ENCODE measurements at regions not wholly inside any gene's neighbourhood (a gene's known extent, or its start where the extent isn't known, plus 50 kb on each side); places are given as distances from the start of the nearest gene placed in this dataset.
"Not testable (repeated sequence)": the region's sequence is repeated elsewhere in the genome, so short reads cannot be mapped to it uniquely, and the experiment has no call there.

DNA sequence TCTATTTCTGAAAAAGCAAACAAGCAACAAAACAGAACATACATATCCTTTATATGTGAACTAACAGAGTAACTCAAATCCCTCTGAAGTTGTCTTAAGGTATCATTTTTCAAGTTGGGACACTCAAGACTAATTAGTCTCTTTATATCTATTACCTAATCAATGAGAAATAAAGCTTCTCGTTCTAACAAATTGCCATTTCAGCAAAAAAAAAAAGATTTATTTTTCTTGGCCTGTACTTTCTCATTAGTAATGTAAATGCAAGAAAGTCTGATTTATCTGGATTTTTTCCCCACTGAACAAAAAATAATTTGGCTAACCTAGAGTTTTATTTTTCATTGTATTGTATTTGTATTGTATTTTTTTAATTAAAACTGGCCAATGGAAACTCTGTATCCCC is 176.1 kb upstream of the NOL4 start:
- H3K4me3 ChIP-seq (ENCODE audit: low read depth, low read length) = no peak overlapping the region
- DNase-seq (ENCODE audit: low read depth) = no peak
- TF ChIP-seq, protein P1, sequence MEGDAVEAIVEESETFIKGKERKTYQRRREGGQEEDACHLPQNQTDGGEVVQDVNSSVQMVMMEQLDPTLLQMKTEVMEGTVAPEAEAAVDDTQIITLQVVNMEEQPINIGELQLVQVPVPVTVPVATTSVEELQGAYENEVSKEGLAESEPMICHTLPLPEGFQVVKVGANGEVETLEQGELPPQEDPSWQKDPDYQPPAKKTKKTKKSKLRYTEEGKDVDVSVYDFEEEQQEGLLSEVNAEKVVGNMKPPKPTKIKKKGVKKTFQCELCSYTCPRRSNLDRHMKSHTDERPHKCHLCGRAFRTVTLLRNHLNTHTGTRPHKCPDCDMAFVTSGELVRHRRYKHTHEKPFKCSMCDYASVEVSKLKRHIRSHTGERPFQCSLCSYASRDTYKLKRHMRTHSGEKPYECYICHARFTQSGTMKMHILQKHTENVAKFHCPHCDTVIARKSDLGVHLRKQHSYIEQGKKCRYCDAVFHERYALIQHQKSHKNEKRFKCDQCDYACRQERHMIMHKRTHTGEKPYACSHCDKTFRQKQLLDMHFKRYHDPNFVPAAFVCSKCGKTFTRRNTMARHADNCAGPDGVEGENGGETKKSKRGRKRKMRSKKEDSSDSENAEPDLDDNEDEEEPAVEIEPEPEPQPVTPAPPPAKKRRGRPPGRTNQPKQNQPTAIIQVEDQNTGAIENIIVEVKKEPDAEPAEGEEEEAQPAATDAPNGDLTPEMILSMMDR (IDR thresholded peaks at IDR 0.05; ENCODE audit: insufficient read depth, low read depth, low read length, missing control alignments) = no peak

DNA sequence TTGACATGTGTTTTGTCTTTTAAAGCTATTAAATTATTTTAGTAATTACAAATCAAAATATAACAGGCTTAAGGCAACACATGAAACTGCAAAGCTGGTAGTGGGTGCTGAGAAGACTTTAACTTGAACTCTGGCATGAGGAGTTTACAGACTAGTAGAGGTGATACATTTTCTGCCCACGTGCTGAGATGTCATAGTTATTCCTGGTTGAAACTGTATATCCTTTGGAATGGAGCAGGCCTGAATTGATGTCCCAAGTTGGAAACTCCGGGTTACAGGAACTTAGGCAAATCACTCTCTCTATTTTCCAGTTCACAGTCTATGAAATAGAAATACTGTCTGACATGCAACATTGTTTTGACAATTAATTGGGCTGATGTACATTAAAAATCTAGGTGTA is 177.1 kb upstream of the NOL4 start:
- TF ChIP-seq, protein P1 (IDR thresholded peaks at IDR 0.05; ENCODE audit: insufficient read depth, low read depth, low read length, missing control alignments) = no peak
- H3K4me3 ChIP-seq (ENCODE audit: low read depth, low read length) = no peak overlapping the region
- DNase-seq (ENCODE audit: low read depth) = no peak

DNA sequence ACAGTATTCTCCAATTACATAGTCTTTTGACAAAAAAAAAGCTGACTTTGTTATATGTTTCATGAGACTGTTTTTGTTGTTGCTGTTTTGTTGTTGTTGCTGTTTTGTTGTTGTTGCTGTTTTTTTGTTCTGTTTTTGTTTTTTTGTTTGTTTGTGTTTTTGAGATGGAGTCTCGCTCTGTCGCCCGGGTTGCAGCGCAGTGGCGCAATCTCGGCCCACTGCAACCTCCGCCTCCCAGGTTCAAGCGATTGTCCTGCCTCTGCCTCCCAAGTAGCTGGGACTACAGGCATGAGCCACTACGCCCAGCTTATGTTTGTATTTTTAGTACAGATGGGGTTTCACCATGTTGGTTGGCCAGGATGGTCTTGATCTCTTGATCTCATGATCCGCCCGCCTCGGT is 182.8 kb upstream of the NOL4 start:
- DNase-seq (ENCODE audit: low read depth); H3K4me3 ChIP-seq (ENCODE audit: low read depth, low read length): not testable (repeated sequence)

DNA sequence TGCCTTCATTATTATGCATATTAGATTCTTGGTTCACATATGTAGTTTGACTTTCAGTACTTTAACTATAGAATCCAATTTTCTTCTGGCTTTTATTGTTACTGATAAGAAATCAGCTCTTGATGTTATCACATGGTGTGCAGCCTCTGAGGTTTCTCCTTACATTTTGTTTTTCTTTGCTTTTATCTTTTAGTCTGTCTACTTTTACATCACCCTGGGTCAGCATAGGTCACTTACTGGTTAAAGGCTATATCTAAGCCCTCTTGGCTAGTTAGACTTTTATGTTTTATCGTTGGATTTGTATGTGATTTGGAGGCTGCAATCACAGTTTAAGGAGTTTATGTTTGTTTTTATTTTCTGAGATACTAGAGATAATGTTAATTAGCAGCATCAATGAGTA is 187.2 kb upstream of the NOL4 start:
- no peak for DNase-seq (ENCODE audit: low read depth)
- TF ChIP-seq, protein P1 (IDR thresholded peaks at IDR 0.05; ENCODE audit: insufficient read depth, low read depth, low read length, missing control alignments) = no peak
- no peak overlapping the region for H3K4me3 ChIP-seq (ENCODE audit: low read depth, low read length)

DNA sequence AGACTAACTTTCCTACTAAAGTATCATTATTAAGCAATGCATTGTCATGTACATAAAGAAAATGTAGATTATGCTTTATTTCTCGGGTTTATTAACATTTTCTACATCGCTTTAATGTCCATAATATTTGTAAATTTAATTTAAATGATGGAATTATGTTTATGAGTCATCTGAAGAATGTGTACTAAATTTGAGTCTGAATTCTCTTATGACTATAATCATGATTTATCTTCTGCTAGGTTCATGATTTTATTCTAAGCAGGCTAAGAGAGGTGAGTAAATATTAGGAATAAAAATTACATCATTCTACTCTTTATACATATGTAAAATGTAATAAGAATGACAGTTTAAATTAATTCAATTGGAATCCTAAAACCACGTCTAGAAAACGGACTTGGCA is 206.3 kb upstream of the NOL4 start:
- TF ChIP-seq, protein P1 (IDR thresholded peaks at IDR 0.05; ENCODE audit: insufficient read depth, low read depth, low read length, missing control alignments) = no peak
- DNase-seq (ENCODE audit: low read depth) = no peak
- no peak overlapping the region for H3K4me3 ChIP-seq (ENCODE audit: low read depth, low read length)

DNA sequence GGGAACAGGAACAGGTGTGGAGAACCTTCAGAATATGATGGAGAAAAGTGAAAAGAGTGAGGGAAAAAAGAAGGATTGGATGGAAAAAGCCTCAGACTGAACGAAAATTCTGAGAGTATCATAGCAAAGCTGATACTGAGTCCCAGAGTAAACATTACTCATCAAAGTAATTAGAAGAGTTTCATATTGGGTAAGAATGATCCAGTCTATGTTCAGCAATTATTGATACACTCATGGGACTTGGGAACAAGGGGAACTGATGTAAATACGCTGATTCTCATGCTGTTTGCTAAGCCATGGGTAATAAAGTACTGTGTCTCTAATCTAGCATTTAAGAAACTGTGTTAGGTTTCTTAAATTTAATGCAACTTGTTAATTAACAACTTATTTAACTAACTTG is 219.9 kb upstream of the NOL4 start:
- DNase-seq (ENCODE audit: low read depth) = no peak
- TF ChIP-seq, protein P1 (IDR thresholded peaks at IDR 0.05; ENCODE audit: insufficient read depth, low read depth, low read length, missing control alignments) = no peak
- H3K4me3 ChIP-seq (ENCODE audit: low read depth, low read length) = no peak overlapping the region

DNA sequence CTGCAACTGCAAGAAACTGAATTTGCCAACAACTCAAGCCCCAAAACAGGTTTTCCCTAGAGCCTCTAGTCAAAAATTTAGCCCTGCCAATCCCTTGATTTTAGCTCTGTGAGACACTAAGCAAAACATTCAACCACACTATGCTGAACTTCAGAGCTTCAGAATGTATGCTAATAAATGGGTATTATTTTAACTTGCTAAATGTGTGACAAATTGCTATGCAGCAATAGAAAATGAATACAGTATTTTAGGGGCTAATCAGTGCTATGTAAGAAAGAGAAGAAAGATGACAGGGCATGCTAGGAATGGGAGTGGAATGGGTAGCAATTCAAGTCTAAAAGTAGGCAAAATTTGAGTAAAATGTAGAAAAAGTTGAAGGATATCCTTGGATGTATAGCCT is 223.9 kb upstream of the NOL4 start:
- no peak for DNase-seq (ENCODE audit: low read depth)
- no peak overlapping the region for H3K4me3 ChIP-seq (ENCODE audit: low read depth, low read length)
- TF ChIP-seq, protein P1 (IDR thresholded peaks at IDR 0.05; ENCODE audit: insufficient read depth, low read depth, low read length, missing control alignments) = no peak

DNA sequence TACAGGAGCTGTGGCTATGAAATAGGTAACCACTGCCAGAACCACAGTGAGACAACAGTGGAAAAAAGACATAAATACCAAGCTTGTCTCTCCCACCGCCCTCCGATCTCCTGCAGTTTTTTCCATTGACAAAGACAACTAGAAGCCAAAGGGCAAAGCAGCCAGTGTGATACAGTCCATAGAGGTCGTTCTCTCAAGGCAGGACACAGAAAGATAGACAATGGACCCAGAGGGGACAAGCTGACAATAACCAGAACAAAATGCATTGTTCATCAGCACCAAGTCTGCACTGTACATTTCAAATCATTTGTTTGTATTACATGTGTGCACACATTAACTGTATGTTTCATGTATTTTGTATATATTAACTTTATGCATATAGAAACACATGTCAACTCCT is 233.0 kb upstream of the NOL4 start:
- H3K4me3 ChIP-seq (ENCODE audit: low read depth, low read length) = no peak overlapping the region
- DNase-seq (ENCODE audit: low read depth) = no peak
- TF ChIP-seq, protein P1 (IDR thresholded peaks at IDR 0.05; ENCODE audit: insufficient read depth, low read depth, low read length, missing control alignments) = no peak

All from GM12865 (cell line).